GM18868 (cell line): ENCODE measurements at regions not wholly inside any gene's neighbourhood (a gene's known extent, or its start where the extent isn't known, plus 50 kb on each side); places are given as distances from the start of the nearest gene placed in this dataset.
"Not testable (repeated sequence)": the region's sequence is repeated elsewhere in the genome, so short reads cannot be mapped to it uniquely, and the experiment has no call there.

ENCODE experiments used
- ATAC-seq: cut with Tn5 transposase; IDR thresholded peaks from one replicate; pipeline ENCODE4 v1.9.1; 2021; ENCODE audit warnings: mild to moderate bottlenecking, moderate library complexity; ENCODE audit not compliant: unreplicated experiment

GRCh38 chr6:132142768-132143167 is 191.6 kb upstream of the CCN2 start:
- no peak for ATAC-seq

GRCh38 chr6:132142308-132142707 is 191.1 kb upstream of the CCN2 start:
- ATAC-seq: no peak

- no peak for ATAC-seq
Measured at GRCh38 chr6:132140189-132140588, 189.0 kb upstream of the CCN2 start.

GRCh38 chr6:132139611-132140010 is 188.4 kb upstream of the CCN2 start:
- ATAC-seq: no peak

- ATAC-seq: no peak
Measured at GRCh38 chr6:132136981-132137380, 185.8 kb upstream of the CCN2 start.

- no peak for ATAC-seq
Measured at GRCh38 chr6:132135409-132135808, 184.2 kb upstream of the CCN2 start.

GRCh38 chr6:132133736-132134445 is 182.7 kb upstream of the CCN2 start:
- ATAC-seq: no peak

GRCh38 chr6:132132924-132133639 is 181.9 kb upstream of the CCN2 start:
- ATAC-seq: no peak

GRCh38 chr6:132132422-132132821 is 181.2 kb upstream of the CCN2 start:
- no peak for ATAC-seq

GRCh38 chr6:132131758-132132157 is 180.6 kb upstream of the CCN2 start:
- ATAC-seq: no peak

GRCh38 chr6:132131351-132131750 is 180.2 kb upstream of the CCN2 start:
- no peak for ATAC-seq

- no peak for ATAC-seq
Measured at GRCh38 chr6:132130626-132131298, 179.6 kb upstream of the CCN2 start.

- ATAC-seq: no peak
Measured at GRCh38 chr6:132128424-132128823, 177.3 kb upstream of the CCN2 start.

GRCh38 chr6:132126150-132126549 is 175.0 kb upstream of the CCN2 start:
- ATAC-seq: no peak

- no peak for ATAC-seq
Measured at GRCh38 chr6:132122871-132123270, 171.7 kb upstream of the CCN2 start.

- ATAC-seq: no peak
Measured at GRCh38 chr6:132122176-132122575, 171.0 kb upstream of the CCN2 start.

GRCh38 chr6:132118144-132118543 is 167.0 kb upstream of the CCN2 start:
- ATAC-seq: no peak

GRCh38 chr6:132115714-132116366 is 164.7 kb upstream of the CCN2 start:
- no peak for ATAC-seq

- ATAC-seq: no peak
Measured at GRCh38 chr6:132114201-132114825, 163.1 kb upstream of the CCN2 start.

GRCh38 chr6:132109752-132110151 is 158.6 kb upstream of the CCN2 start:
- ATAC-seq: not testable (repeated sequence)

GRCh38 chr6:132107896-132108295 is 156.7 kb upstream of the CCN2 start:
- ATAC-seq: no peak
